ENCODE measurements at regions not wholly inside any gene's neighbourhood (a gene's known extent, or its start where the extent isn't known, plus 50 kb on each side); places are given as distances from the start of the nearest gene placed in this dataset.
"Not testable (repeated sequence)": the region's sequence is repeated elsewhere in the genome, so short reads cannot be mapped to it uniquely, and the experiment has no call there.

- Histone ChIP-seq H3K27ac (ENCODE audit: low read depth, low read length, severe bottlenecking) (no peak overlapping the region), H3K36me3 (ENCODE audit: control insufficient read depth, insufficient read depth, low read length) (no peaks in the 10 kb centered on the region), H3K9me3 (ENCODE audit: control insufficient read depth, low read length) (peaks cover 4% of the 10 kb centered on the region), H3K4me3 (ENCODE audit: extremely low read depth, insufficient read depth, low read length, poor library complexity, severe bottlenecking) (no peak overlapping the region), H3K4me1 (ENCODE audit: control insufficient read depth, insufficient read depth, low read length, poor library complexity, severe bottlenecking) (no peaks in the 10 kb centered on the region)
- 81% methylated on average over 2 of the region's 2 CpGs; no CpG with 5 or more reads in 1 of the 2 experiments for WGBS, 2 experiments (ENCODE audit: insufficient coverage in 2 of 2)
Measured at GRCh38 chr19:28307487-28307886, 905.5 kb downstream of the UQCRFS1 start.

- no peaks in the 10 kb centered on the region for H3K4me1 ChIP-seq (ENCODE audit: control insufficient read depth, insufficient read depth, low read length, poor library complexity, severe bottlenecking)
- 94 to 100% methylated on average over 3 to 4 of the region's 4 CpGs for WGBS, 2 experiments (ENCODE audit: insufficient coverage in 2 of 2)
- H3K36me3 ChIP-seq (ENCODE audit: control insufficient read depth, insufficient read depth, low read length): no peaks in the 10 kb centered on the region
- peaks cover 4% of the 10 kb centered on the region for H3K9me3 ChIP-seq (ENCODE audit: control insufficient read depth, low read length)
- no peak overlapping the region for H3K27ac ChIP-seq (ENCODE audit: low read depth, low read length, severe bottlenecking)
- H3K4me3 ChIP-seq (ENCODE audit: extremely low read depth, insufficient read depth, low read length, poor library complexity, severe bottlenecking): no peak overlapping the region
Measured at GRCh38 chr19:28305513-28305912, 907.4 kb downstream of the UQCRFS1 start.

GRCh38 chr19:28303502-28303901 lies 909.4 kb downstream of the UQCRFS1 start:
- Histone ChIP-seq H3K4me1 (ENCODE audit: control insufficient read depth, insufficient read depth, low read length, poor library complexity, severe bottlenecking) (no peaks in the 10 kb centered on the region), H3K4me3 (ENCODE audit: extremely low read depth, insufficient read depth, low read length, poor library complexity, severe bottlenecking) (no peak overlapping the region)

GRCh38 chr19:28301961-28302360 lies 911.0 kb downstream of the UQCRFS1 start:
- Histone ChIP-seq H3K9me3 (ENCODE audit: control insufficient read depth, low read length) (peaks cover 4% of the 10 kb centered on the region), H3K36me3 (ENCODE audit: control insufficient read depth, insufficient read depth, low read length) (no peaks in the 10 kb centered on the region)

More at GRCh38 chr19:28303502-28303901, 909.4 kb downstream of the UQCRFS1 start:
- WGBS, 2 experiments (ENCODE audit: insufficient coverage in 2 of 2): 86 to 92% methylated on average over 7 of the region's 7 CpGs
- H3K9me3 ChIP-seq (ENCODE audit: control insufficient read depth, low read length): peaks cover 4% of the 10 kb centered on the region
- H3K36me3 ChIP-seq (ENCODE audit: control insufficient read depth, insufficient read depth, low read length): no peaks in the 10 kb centered on the region
- H3K27ac ChIP-seq (ENCODE audit: low read depth, low read length, severe bottlenecking): no peak overlapping the region

GRCh38 chr19:28301463-28301862 lies 911.5 kb downstream of the UQCRFS1 start:
- Histone ChIP-seq H3K4me3 (ENCODE audit: extremely low read depth, insufficient read depth, low read length, poor library complexity, severe bottlenecking) (no peak overlapping the region), H3K9me3 (ENCODE audit: control insufficient read depth, low read length) (peaks cover 4% of the 10 kb centered on the region), H3K27ac (ENCODE audit: low read depth, low read length, severe bottlenecking) (no peak overlapping the region), H3K4me1 (ENCODE audit: control insufficient read depth, insufficient read depth, low read length, poor library complexity, severe bottlenecking) (no peaks in the 10 kb centered on the region), H3K36me3 (ENCODE audit: control insufficient read depth, insufficient read depth, low read length) (no peaks in the 10 kb centered on the region)

More at GRCh38 chr19:28301961-28302360, 911.0 kb downstream of the UQCRFS1 start:
- 93 to 95% methylated on average over 3 of the region's 5 CpGs for WGBS, 2 experiments (ENCODE audit: insufficient coverage in 2 of 2)
- Histone ChIP-seq H3K27ac (ENCODE audit: low read depth, low read length, severe bottlenecking) (no peak overlapping the region), H3K4me3 (ENCODE audit: extremely low read depth, insufficient read depth, low read length, poor library complexity, severe bottlenecking) (no peak overlapping the region), H3K4me1 (ENCODE audit: control insufficient read depth, insufficient read depth, low read length, poor library complexity, severe bottlenecking) (no peaks in the 10 kb centered on the region)

GRCh38 chr19:28299649-28300048 lies 913.3 kb downstream of the UQCRFS1 start:
- WGBS, 2 experiments (ENCODE audit: insufficient coverage in 2 of 2): 70 to 74% methylated on average over 4 to 6 of the region's 7 CpGs
- H3K27ac ChIP-seq (ENCODE audit: low read depth, low read length, severe bottlenecking): no peak overlapping the region
- peaks cover 4% of the 10 kb centered on the region for H3K9me3 ChIP-seq (ENCODE audit: control insufficient read depth, low read length)
- H3K36me3 ChIP-seq (ENCODE audit: control insufficient read depth, insufficient read depth, low read length): no peaks in the 10 kb centered on the region
- H3K4me1 ChIP-seq (ENCODE audit: control insufficient read depth, insufficient read depth, low read length, poor library complexity, severe bottlenecking): no peaks in the 10 kb centered on the region
- H3K4me3 ChIP-seq (ENCODE audit: extremely low read depth, insufficient read depth, low read length, poor library complexity, severe bottlenecking): no peak overlapping the region

GRCh38 chr19:28297586-28298157 lies 915.3 kb downstream of the UQCRFS1 start:
- WGBS, 2 experiments (ENCODE audit: insufficient coverage in 2 of 2): 85 to 86% methylated on average over 8 to 11 of the region's 11 CpGs
- Histone ChIP-seq H3K36me3 (ENCODE audit: control insufficient read depth, insufficient read depth, low read length) (no peaks in the 10 kb centered on the region), H3K4me3 (ENCODE audit: extremely low read depth, insufficient read depth, low read length, poor library complexity, severe bottlenecking) (no peak overlapping the region), H3K4me1 (ENCODE audit: control insufficient read depth, insufficient read depth, low read length, poor library complexity, severe bottlenecking) (peaks cover 4% of the 10 kb centered on the region), H3K27ac (ENCODE audit: low read depth, low read length, severe bottlenecking) (no peak overlapping the region), H3K9me3 (ENCODE audit: control insufficient read depth, low read length) (no peaks in the 10 kb centered on the region)

- Histone ChIP-seq H3K9me3 (ENCODE audit: control insufficient read depth, low read length) (no peaks in the 10 kb centered on the region), H3K36me3 (ENCODE audit: control insufficient read depth, insufficient read depth, low read length) (no peaks in the 10 kb centered on the region), H3K27ac (ENCODE audit: low read depth, low read length, severe bottlenecking) (no peak overlapping the region), H3K4me3 (ENCODE audit: extremely low read depth, insufficient read depth, low read length, poor library complexity, severe bottlenecking) (no peak overlapping the region), H3K4me1 (ENCODE audit: control insufficient read depth, insufficient read depth, low read length, poor library complexity, severe bottlenecking) (peaks cover 4% of the 10 kb centered on the region)
- WGBS, 2 experiments (ENCODE audit: insufficient coverage in 2 of 2): 82 to 86% methylated on average over 1 of the region's 2 CpGs
Measured at GRCh38 chr19:28297036-28297435, 915.9 kb downstream of the UQCRFS1 start.

GRCh38 chr19:28296506-28296905 lies 916.4 kb downstream of the UQCRFS1 start:
- Histone ChIP-seq H3K4me1 (ENCODE audit: control insufficient read depth, insufficient read depth, low read length, poor library complexity, severe bottlenecking) (peaks cover 4% of the 10 kb centered on the region), H3K4me3 (ENCODE audit: extremely low read depth, insufficient read depth, low read length, poor library complexity, severe bottlenecking) (no peak overlapping the region), H3K27ac (ENCODE audit: low read depth, low read length, severe bottlenecking) (no peak overlapping the region), H3K9me3 (ENCODE audit: control insufficient read depth, low read length) (no peaks in the 10 kb centered on the region), H3K36me3 (ENCODE audit: control insufficient read depth, insufficient read depth, low read length) (no peaks in the 10 kb centered on the region)
- WGBS, 2 experiments (ENCODE audit: insufficient coverage in 2 of 2): 82 to 89% methylated on average over 3 of the region's 4 CpGs

- H3K4me1 ChIP-seq (ENCODE audit: control insufficient read depth, insufficient read depth, low read length, poor library complexity, severe bottlenecking); H3K27ac ChIP-seq (ENCODE audit: low read depth, low read length, severe bottlenecking); H3K36me3 ChIP-seq (ENCODE audit: control insufficient read depth, insufficient read depth, low read length); H3K9me3 ChIP-seq (ENCODE audit: control insufficient read depth, low read length); H3K4me3 ChIP-seq (ENCODE audit: extremely low read depth, insufficient read depth, low read length, poor library complexity, severe bottlenecking): not testable (repeated sequence)
- WGBS, 2 experiments (ENCODE audit: insufficient coverage in 2 of 2): no CpG with 5 or more reads among the region's 1 CpG
Measured at GRCh38 chr19:28294975-28295374, 918.0 kb downstream of the UQCRFS1 start.

- Histone ChIP-seq H3K9me3 (ENCODE audit: control insufficient read depth, low read length) (no peaks in the 10 kb centered on the region), H3K4me1 (ENCODE audit: control insufficient read depth, insufficient read depth, low read length, poor library complexity, severe bottlenecking) (peaks cover 14% of the 10 kb centered on the region), H3K4me3 (ENCODE audit: extremely low read depth, insufficient read depth, low read length, poor library complexity, severe bottlenecking) (no peak overlapping the region), H3K36me3 (ENCODE audit: control insufficient read depth, insufficient read depth, low read length) (no peaks in the 10 kb centered on the region), H3K27ac (ENCODE audit: low read depth, low read length, severe bottlenecking) (no peak overlapping the region)
- WGBS, 2 experiments (ENCODE audit: insufficient coverage in 2 of 2): 42 to 66% methylated on average over 2 to 6 of the region's 6 CpGs
Measured at GRCh38 chr19:28294395-28294794, 918.6 kb downstream of the UQCRFS1 start.

Data from mesodermal cell (in vitro differentiated cells).